Choroid plexus epithelial cell (primary cell): ENCODE measurements at regions not wholly inside any gene's neighbourhood (a gene's known extent, or its start where the extent isn't known, plus 50 kb on each side); places are given as distances from the start of the nearest gene placed in this dataset.
A peak's percentile ranks its signal among the peaks of the same experiment; 100 is the strongest.

Experiments used
- DNase-seq: peaks from one replicate; pipeline ENCODE4 v3.0.0-alpha.2; 2010; ENCODE audit warnings: low read depth
- H3K4me3 ChIP-seq: 2 replicates; pipeline ENCODE4 v1.5.1; 2011; ENCODE audit warnings: low read depth, mild to moderate bottlenecking, control low read depth, low read length, moderate library complexity
- TF ChIP-seq, protein P1 (sequence below): conservative IDR thresholded peaks from 2 replicates; pipeline ENCODE4 v1.5.1; 2011; ENCODE audit warnings: low read depth, mild to moderate bottlenecking, control low read depth, inconsistent platforms, low read length, moderate library complexity

DNA sequence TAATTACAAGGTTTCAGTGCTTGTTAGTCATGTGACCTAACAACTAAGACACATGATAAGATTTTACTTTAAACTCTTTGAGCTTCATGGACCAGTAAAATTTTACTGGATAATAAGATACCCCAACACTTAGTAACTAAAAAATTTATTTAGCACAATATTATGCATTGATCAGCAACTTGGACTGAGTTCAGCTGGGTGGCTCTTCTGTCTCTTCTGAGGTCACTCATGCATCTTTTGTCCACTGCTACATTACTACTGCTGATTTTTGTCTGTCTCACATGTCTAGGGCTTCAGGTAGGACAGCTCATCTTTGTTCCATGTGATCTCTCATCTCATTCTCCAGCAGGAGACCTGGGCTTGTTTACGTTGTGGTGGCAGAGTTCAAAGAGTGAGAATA lies 370.2 kb upstream of the TMTC1 start:
- TF ChIP-seq, protein P1, sequence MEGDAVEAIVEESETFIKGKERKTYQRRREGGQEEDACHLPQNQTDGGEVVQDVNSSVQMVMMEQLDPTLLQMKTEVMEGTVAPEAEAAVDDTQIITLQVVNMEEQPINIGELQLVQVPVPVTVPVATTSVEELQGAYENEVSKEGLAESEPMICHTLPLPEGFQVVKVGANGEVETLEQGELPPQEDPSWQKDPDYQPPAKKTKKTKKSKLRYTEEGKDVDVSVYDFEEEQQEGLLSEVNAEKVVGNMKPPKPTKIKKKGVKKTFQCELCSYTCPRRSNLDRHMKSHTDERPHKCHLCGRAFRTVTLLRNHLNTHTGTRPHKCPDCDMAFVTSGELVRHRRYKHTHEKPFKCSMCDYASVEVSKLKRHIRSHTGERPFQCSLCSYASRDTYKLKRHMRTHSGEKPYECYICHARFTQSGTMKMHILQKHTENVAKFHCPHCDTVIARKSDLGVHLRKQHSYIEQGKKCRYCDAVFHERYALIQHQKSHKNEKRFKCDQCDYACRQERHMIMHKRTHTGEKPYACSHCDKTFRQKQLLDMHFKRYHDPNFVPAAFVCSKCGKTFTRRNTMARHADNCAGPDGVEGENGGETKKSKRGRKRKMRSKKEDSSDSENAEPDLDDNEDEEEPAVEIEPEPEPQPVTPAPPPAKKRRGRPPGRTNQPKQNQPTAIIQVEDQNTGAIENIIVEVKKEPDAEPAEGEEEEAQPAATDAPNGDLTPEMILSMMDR: no peak
- H3K4me3 ChIP-seq: no peak overlapping the region
- no peak for DNase-seq

DNA sequence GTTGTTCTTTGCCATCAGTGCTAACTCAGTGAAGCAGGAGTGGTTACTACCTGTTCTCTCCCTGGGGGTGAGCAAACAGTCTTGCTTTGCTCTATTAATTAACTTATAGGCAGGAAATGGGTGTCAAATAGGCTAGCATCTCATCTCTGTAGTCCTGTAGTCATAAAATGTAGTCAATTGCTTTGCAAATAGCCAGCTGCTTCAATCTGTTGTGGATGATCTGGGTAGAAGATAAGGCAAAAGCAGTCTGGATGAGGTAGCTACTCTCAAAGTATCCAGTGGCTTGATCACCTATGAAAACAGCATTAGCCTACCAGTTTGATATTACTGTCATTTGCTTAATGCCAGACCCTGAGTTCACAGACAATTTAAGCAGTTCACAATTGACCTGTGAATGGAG lies 369.0 kb upstream of the TMTC1 start:
- TF ChIP-seq, protein P1: no peak
- no peak overlapping the region for H3K4me3 ChIP-seq
- no peak for DNase-seq

DNA sequence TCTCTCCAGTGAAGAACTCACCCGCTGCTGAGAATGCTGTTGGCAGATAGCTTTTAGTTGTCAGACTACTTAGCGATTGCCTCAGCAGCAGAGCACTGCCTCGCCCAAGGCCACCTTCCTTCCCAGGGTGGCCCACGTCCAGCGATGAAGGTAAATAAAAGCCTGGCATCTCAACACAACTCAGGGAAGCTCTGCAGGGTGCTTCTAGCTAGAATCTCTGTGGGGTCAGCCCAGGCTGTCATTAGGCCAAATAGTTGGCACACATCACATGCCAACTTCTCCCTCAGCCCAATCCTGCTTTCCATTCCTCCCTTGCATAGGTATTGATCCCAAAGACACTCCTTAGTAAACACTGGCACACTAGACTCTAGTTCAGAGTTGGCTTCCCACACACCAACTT lies 368.1 kb upstream of the TMTC1 start:
- TF ChIP-seq, protein P1: no peak
- no peak overlapping the region for H3K4me3 ChIP-seq
- DNase-seq: no peak

DNA sequence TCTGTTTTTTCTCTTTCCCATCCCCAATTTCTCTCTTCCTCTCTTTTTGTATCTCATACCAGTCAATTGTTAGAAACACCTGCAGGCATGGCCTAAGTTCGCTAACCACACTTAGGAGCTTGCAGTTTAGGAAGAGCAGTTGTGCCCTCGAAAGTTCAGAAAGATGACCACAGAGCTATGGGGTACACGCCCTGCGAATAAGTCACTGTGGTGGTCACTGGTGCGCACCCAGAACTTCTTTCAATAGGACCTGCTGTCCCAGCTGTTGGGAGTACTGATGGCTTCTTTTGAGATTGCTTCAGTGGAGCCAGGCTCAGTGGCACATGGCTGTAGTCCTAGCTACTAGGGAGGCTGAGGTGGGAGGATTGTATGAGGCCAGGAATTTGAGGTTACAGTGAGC lies 362.8 kb upstream of the TMTC1 start:
- no peak for DNase-seq
- TF ChIP-seq, protein P1: no peak
- H3K4me3 ChIP-seq: no peak overlapping the region

DNA sequence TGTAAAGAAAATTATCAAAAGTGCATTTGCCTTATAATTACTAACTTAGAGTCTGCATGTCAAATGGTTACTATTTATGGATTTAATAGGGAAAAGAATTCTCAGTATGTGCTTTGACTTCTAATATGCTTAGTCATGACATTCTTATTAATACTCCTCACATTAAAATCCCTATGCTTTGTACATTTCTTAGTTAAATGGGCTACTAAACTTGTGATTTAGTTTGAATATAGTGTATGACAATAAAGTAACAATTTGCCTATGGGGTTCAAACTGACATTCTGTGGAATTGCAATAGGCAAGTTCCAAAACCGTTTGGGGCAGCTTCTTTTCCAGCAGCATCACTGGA lies 361.9 kb upstream of the TMTC1 start:
- TF ChIP-seq, protein P1: no peak
- peak; percentile 16 for DNase-seq
- no peak overlapping the region for H3K4me3 ChIP-seq

DNA sequence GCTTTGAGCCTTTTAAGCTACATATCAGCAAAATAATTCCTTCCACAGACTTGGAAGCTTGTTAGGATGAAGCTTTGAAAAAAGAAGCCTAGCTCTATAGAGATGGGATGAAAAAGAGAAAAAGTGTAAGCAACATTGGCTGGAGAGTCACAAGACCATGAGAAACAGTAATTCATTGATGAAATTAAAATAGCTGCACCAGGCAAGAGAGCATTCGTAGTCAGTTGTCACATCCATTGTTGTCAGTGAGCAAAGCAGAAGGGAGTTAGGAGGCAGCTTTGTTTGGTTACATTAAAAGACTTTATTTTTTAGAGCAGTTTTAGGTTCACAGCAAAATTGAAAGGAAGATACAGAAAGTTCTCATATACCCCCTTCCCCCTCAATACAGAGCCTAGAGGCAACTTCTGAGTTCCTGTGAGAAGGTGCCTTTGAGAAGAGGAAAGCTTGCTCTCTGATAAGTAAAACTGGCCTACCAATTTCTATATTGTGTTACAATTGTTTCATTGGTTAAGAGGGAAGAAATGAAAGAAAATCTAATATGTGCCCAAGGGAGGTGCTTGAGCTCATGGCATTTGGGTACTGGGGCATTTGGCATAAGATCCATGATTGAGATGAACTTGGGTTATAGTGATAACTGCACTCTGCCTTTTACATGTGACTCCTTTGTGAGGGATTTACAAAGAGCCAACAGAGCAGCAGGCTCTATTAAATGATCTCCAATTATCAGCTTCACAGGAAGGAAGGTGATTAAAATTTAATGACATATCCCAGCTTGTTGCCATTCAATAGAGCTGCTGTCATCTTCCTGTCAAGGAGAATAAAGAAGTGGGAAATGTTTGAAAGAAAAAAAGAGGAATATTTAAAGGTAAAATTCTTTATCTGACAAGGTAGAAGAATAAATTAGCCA lies 361.3 kb upstream of the TMTC1 start:
- H3K4me3 ChIP-seq: no peak overlapping the region
- TF ChIP-seq, protein P1: no peak
- DNase-seq: no peak

DNA sequence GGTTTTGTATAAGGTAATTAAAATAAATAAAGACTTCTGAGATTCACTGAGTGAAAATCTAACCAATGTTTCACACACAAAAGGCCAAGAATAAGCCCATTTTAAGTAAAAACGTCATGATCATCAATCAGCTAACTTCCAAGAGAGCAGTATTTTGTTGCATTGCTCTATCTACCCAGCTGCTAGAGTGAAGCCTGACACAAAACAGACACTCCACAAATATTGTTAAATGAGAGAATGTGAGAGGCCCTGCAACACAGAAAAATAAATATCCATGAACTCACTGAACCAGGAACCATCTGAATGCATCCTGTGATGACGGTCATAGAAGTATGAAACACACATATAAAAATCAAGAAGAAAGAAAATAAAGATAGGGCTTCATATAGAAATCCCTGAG lies 358.6 kb upstream of the TMTC1 start:
- no peak overlapping the region for H3K4me3 ChIP-seq
- TF ChIP-seq, protein P1: no peak
- no peak for DNase-seq
